Upper lobe of left lung (tissue), 4 donors: ENCODE measurements at regions not wholly inside any gene's neighbourhood (a gene's known extent, or its start where the extent isn't known, plus 50 kb on each side); places are given as distances from the start of the nearest gene placed in this dataset.

Experiments
- CTCF ChIP-seq, 6 experiments: fragments of 450-650 bp in 4 of 6; fragments of 200-600 bp in 2 of 6; sonication (generic) in 2 of 6; IDR thresholded peaks; one replicate each; pipeline ENCODE4 v1.5.1; 2016 to 2019; ENCODE audit warnings: antibody characterized with exemption in 6 of 6
- POLR2A ChIP-seq, 4 donors: fragments of 450-650 bp; IDR thresholded peaks; one replicate each; pipeline ENCODE4 v1.5.1; 2016 to 2017; ENCODE audit warnings: antibody characterized with exemption in 4 of 4, mild to moderate bottlenecking in 2 of 4
- POLR2AphosphoS5 ChIP-seq, 2 donors: sonication (generic); formaldehyde crosslinking; IDR thresholded peaks; one replicate each; pipeline ENCODE4 v1.5.1; 2017; ENCODE audit warnings: antibody characterized with exemption in 2 of 2

GRCh38 chr13:72146816-72147215, 279.8 kb upstream of the DACH1 start:
- TF ChIP-seq CTCF (IDR thresholded peaks at IDR 0.05) (no peak), POLR2A (IDR thresholded peaks at IDR 0.05) (no peak), POLR2AphosphoS5 (IDR thresholded peaks at IDR 0.05) (no peak)
